Fibroblast of lung (primary cell): ENCODE measurements at regions not wholly inside any gene's neighbourhood (a gene's known extent, or its start where the extent isn't known, plus 50 kb on each side); places are given as distances from the start of the nearest gene placed in this dataset.
A peak's percentile ranks its signal among the peaks of the same experiment; 100 is the strongest.

Source experiments
- DNase-seq, 2 donors: peaks; one replicate each; pipeline versions ENCODE4 v3.0.0 to v3.0.0-alpha.2; 2010; ENCODE audit warnings: low read depth in 2 of 2
- H2AFZ ChIP-seq: 2 replicates; pipeline ENCODE4 v1.5.1; 2012; ENCODE audit warnings: low read length, control low read depth, inconsistent platforms
- H3K27ac ChIP-seq: 2 replicates; pipeline ENCODE4 v1.5.1; 2011; ENCODE audit warnings: low read length, control low read depth; ENCODE audit not compliant: insufficient read depth
- H3K27me3 ChIP-seq: 2 replicates; pipeline ENCODE4 v1.5.1; 2011; ENCODE audit warnings: mild to moderate bottlenecking, low read length; ENCODE audit not compliant: control insufficient read depth, insufficient read depth
- H3K36me3 ChIP-seq: 2 replicates; pipeline ENCODE4 v1.5.1; 2011; ENCODE audit warnings: low read length; ENCODE audit not compliant: control insufficient read depth, insufficient read depth
- H3K4me1 ChIP-seq: 2 replicates; pipeline ENCODE4 v1.5.1; 2011; ENCODE audit warnings: low read length; ENCODE audit not compliant: control insufficient read depth, insufficient read depth; ENCODE audit errors: extremely low read depth
- H3K4me2 ChIP-seq: 2 replicates; pipeline ENCODE4 v1.5.1; 2011; ENCODE audit warnings: low read length, control low read depth; ENCODE audit not compliant: insufficient read depth; ENCODE audit errors: extremely low read depth
- H3K4me3 ChIP-seq, 4 experiments: fragments of 200-600 bp in 1 of 4; sonication (generic) in 1 of 4; replicated peaks in 1 of 4; 2 replicates each; pipeline ENCODE4 v1.5.1; 2011 to 2016; ENCODE audit warnings: low read length in 4 of 4, low read depth in 3 of 4, mild to moderate bottlenecking in 3 of 4, control low read depth in 2 of 4, inconsistent platforms in 1 of 4, mixed read lengths in 1 of 4; ENCODE audit not compliant: insufficient read depth in 1 of 4; ENCODE audit errors: control extremely low read depth in 1 of 4
- H3K79me2 ChIP-seq: 2 replicates; pipeline ENCODE4 v1.5.1; 2012; ENCODE audit warnings: mild to moderate bottlenecking, low read length, inconsistent platforms; ENCODE audit not compliant: control insufficient read depth, insufficient read depth
- H3K9ac ChIP-seq: 2 replicates; pipeline ENCODE4 v1.5.1; 2011; ENCODE audit warnings: mild to moderate bottlenecking, low read length, control low read depth; ENCODE audit not compliant: insufficient read depth
- H3K9me3 ChIP-seq: 2 replicates; pipeline ENCODE4 v1.5.1; 2012; ENCODE audit warnings: low read depth, low read length; ENCODE audit not compliant: control insufficient read depth, insufficient read depth
- H4K20me1 ChIP-seq: 2 replicates; pipeline ENCODE4 v1.5.1; 2011; ENCODE audit warnings: low read length; ENCODE audit not compliant: control insufficient read depth, insufficient read depth; ENCODE audit errors: extremely low read depth
- CTCF ChIP-seq, 2 donors: IDR thresholded peaks in 1 of 2; conservative IDR thresholded peaks in 1 of 2; 1 replicate in 1 of 2; 2 replicates in 1 of 2; pipeline ENCODE4 v1.5.1; 2011 to 2012; ENCODE audit warnings: low read length in 2 of 2, control low read depth in 1 of 2, inconsistent platforms in 1 of 2, low read depth in 1 of 2, mild to moderate bottlenecking in 1 of 2
- EZH2 ChIP-seq: IDR thresholded peaks from 2 replicates; pipeline ENCODE4 v1.5.1; 2012; ENCODE audit warnings: low read length, control low read depth, mild to moderate bottlenecking; ENCODE audit errors: missing control alignments

- Histone ChIP-seq H2AFZ (no peak overlapping the region), H3K4me3 (no peak overlapping the region), H3K9me3 (no peaks in the 10 kb centered on the region), H3K27ac (no peak overlapping the region), H3K27me3 (no peaks in the 10 kb centered on the region), H3K4me2 (no peak overlapping the region), H3K9ac (no peak overlapping the region), H3K79me2 (no peaks in the 10 kb centered on the region), H3K4me1 (peaks cover 4% of the 10 kb centered on the region), H4K20me1 (no peaks in the 10 kb centered on the region), H3K36me3 (no peaks in the 10 kb centered on the region)
- no peak for DNase-seq
- TF ChIP-seq CTCF (conservative IDR thresholded peaks at IDR 0.05 in 1 of 2, IDR thresholded peaks at IDR 0.05 in 1 of 2; ENCODE audit: low read depth in 1 of 2, low read length in 2 of 2) (no peak), EZH2 (no peak)
These were observed 235.6 kb downstream of the BCAS1 start for GRCh38 chr20:53834749-53835148.

GRCh38 chr20:53834062-53834442 is 236.3 kb downstream of the BCAS1 start:
- TF ChIP-seq CTCF (conservative IDR thresholded peaks at IDR 0.05 in 1 of 2, IDR thresholded peaks at IDR 0.05 in 1 of 2; ENCODE audit: low read depth in 1 of 2, low read length in 2 of 2) (no peak), EZH2 (no peak)
- no peak overlapping the region for H2AFZ ChIP-seq

DNA sequence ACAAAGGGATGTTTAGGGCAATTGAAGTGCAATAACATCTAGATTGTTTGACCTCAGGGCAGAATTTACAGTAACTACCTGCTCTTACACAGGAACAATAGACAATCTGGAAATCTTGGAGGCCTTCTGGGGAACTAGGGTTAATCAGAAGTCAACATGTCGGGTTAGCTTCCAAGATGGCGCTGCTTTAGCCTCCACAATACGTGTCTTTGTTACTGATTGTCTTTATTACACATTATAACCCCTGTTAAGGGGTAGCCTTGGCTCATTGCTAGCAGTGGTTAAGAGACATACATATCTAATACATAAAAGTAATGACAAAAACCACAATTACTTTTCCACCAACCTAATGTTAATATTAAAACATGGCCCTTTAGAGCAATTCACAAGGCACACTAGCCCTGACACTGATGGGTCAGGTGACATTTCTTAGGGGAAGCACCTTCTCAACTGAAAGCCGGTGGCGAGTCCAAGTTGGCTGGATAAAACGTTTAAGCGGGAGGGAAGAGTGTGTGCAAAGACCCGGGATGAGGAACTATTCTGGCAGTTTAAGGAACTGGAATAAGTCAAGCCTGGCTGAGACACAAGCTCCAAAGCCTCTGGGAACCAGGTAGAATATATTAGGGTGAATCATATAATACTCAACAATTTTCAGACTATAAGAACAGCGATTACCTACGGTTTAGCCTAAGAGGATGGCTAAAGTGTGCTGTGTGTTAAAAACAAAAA is 236.9 kb downstream of the BCAS1 start:
- no peak overlapping the region for H3K4me3 ChIP-seq
- no peak for TF ChIP-seq EZH2
- no peak for TF ChIP-seq CTCF (conservative IDR thresholded peaks at IDR 0.05 in 1 of 2, IDR thresholded peaks at IDR 0.05 in 1 of 2; ENCODE audit: low read depth in 1 of 2, low read length in 2 of 2)
- H3K79me2 ChIP-seq = no peaks in the 10 kb centered on the region
- no peaks in the 10 kb centered on the region for H3K27me3 ChIP-seq
- no peaks in the 10 kb centered on the region for H3K9me3 ChIP-seq
- H2AFZ ChIP-seq = no peak overlapping the region
- no peak overlapping the region for H3K9ac ChIP-seq
- H4K20me1 ChIP-seq = no peaks in the 10 kb centered on the region
- no peak overlapping the region for H3K4me2 ChIP-seq
- DNase-seq = no peak
- H3K36me3 ChIP-seq = no peaks in the 10 kb centered on the region
- no peak overlapping the region for H3K27ac ChIP-seq
- peaks cover 4% of the 10 kb centered on the region for H3K4me1 ChIP-seq

More at GRCh38 chr20:53834062-53834442, 236.3 kb downstream of the BCAS1 start:
- DNase-seq = peak in 1 of 2 donors; percentile 64
- Histone ChIP-seq H3K36me3 (no peaks in the 10 kb centered on the region), H4K20me1 (no peaks in the 10 kb centered on the region), H3K9me3 (no peaks in the 10 kb centered on the region), H3K27ac (no peak overlapping the region), H3K4me2 (no peak overlapping the region), H3K4me3 (no peak overlapping the region), H3K27me3 (no peaks in the 10 kb centered on the region), H3K79me2 (no peaks in the 10 kb centered on the region), H3K9ac (no peak overlapping the region), H3K4me1 (peaks cover 4% of the 10 kb centered on the region)
